ENCODE measurements at regions not wholly inside any gene's neighbourhood (a gene's known extent, or its start where the extent isn't known, plus 50 kb on each side); places are given as distances from the start of the nearest gene placed in this dataset.
A peak's percentile ranks its signal among the peaks of the same experiment; 100 is the strongest.

- Histone ChIP-seq H3K27me3 (ENCODE audit: control insufficient read depth, insufficient read depth, low read length) (no peaks in the 10 kb centered on the region), H3K36me3 (ENCODE audit: control insufficient read depth in 2 of 3, insufficient read depth in 3 of 3, low read length in 3 of 3) (no peaks in the 10 kb centered on the region), H3K4me1 (ENCODE audit: control insufficient read depth in 2 of 3, insufficient read depth in 2 of 3, low read depth in 1 of 3, low read length in 3 of 3) (no peaks in the 10 kb centered on the region), H3K4me3 (ENCODE audit: low read length in 3 of 3) (no peak overlapping the region), H3K27ac (ENCODE audit: low read depth in 2 of 2, low read length in 2 of 2) (no peak overlapping the region), H3K9ac (ENCODE audit: low read length in 3 of 3) (no peak overlapping the region), H3K9me3 (ENCODE audit: control insufficient read depth in 2 of 3, insufficient read depth in 1 of 3, low read length in 3 of 3) (peaks cover 0 to 3% (median 1%) of the 10 kb centered on the region in 3 donors)
- intact Hi-C loops (cut with DNase I) = no loop called here
- FAIRE-seq = no peak
- peak in 2 of 5 donors; percentile 29 to 31 for DNase-seq
- TF ChIP-seq CTCF (IDR thresholded peaks at IDR 0.05; ENCODE audit: borderline replicate concordance, extremely low read depth, insufficient read depth) = no peak
Observed at GRCh38 chr11:15911377-15912044, 444.8 kb downstream of the SOX6 start.

GRCh38 chr11:15912291-15912690, 444.1 kb downstream of the SOX6 start:
- Histone ChIP-seq H3K9me3 (ENCODE audit: control insufficient read depth in 2 of 3, insufficient read depth in 1 of 3, low read length in 3 of 3) (peaks cover 0 to 4% (median 2%) of the 10 kb centered on the region in 3 donors), H3K9ac (ENCODE audit: low read length in 3 of 3) (no peak overlapping the region), H3K4me3 (ENCODE audit: low read length in 3 of 3) (no peak overlapping the region), H3K36me3 (ENCODE audit: control insufficient read depth in 2 of 3, insufficient read depth in 3 of 3, low read length in 3 of 3) (no peaks in the 10 kb centered on the region), H3K27ac (ENCODE audit: low read depth in 2 of 2, low read length in 2 of 2) (no peak overlapping the region), H3K27me3 (ENCODE audit: control insufficient read depth, insufficient read depth, low read length) (no peaks in the 10 kb centered on the region), H3K4me1 (ENCODE audit: control insufficient read depth in 2 of 3, insufficient read depth in 2 of 3, low read depth in 1 of 3, low read length in 3 of 3) (no peaks in the 10 kb centered on the region)
- DNase-seq (peak in 1 of 5 donors; percentile 26), FAIRE-seq (no peak)
- TF ChIP-seq CTCF (IDR thresholded peaks at IDR 0.05; ENCODE audit: borderline replicate concordance, extremely low read depth, insufficient read depth) = no peak
- intact Hi-C loops (cut with DNase I) = no loop called here

DNA sequence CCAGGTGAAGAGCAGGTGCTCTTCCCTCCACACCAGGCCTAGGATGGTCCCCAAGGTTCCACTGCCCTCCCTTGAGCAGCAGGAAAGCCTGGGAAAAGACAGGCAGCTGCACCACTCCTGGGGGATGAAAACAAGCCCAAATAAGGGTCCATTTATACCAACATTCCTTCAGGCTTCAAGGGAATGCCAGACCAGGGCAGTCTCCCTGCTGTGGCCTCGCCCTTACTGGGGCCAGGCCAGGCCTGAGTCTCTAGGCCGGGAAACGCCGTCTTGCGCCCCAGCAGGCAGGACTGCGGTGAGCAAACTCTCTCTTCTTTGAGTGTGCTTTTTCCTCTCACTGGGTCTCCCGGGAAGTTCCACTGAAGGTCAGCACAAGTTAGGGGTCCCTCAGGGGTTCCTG, 443.5 kb downstream of the SOX6 start:
- peak in 1 of 5 donors; percentile 15 for DNase-seq
- no peaks in the 10 kb centered on the region for H3K4me1 ChIP-seq (ENCODE audit: control insufficient read depth in 2 of 3, insufficient read depth in 2 of 3, low read depth in 1 of 3, low read length in 3 of 3)
- H3K36me3 ChIP-seq (ENCODE audit: control insufficient read depth in 2 of 3, insufficient read depth in 3 of 3, low read length in 3 of 3) = no peaks in the 10 kb centered on the region
- H3K27ac ChIP-seq (ENCODE audit: low read depth in 2 of 2, low read length in 2 of 2) = no peak overlapping the region
- FAIRE-seq = no peak
- no peaks in the 10 kb centered on the region for H3K27me3 ChIP-seq (ENCODE audit: control insufficient read depth, insufficient read depth, low read length)
- H3K9ac ChIP-seq (ENCODE audit: low read length in 3 of 3) = no peak overlapping the region
- TF ChIP-seq CTCF (IDR thresholded peaks at IDR 0.05; ENCODE audit: borderline replicate concordance, extremely low read depth, insufficient read depth) = no peak
- H3K4me3 ChIP-seq (ENCODE audit: low read length in 3 of 3) = no peak overlapping the region
- intact Hi-C loops (cut with DNase I) = no loop called here
- peaks cover 0 to 4% (median 2%) of the 10 kb centered on the region in 3 donors for H3K9me3 ChIP-seq (ENCODE audit: control insufficient read depth in 2 of 3, insufficient read depth in 1 of 3, low read length in 3 of 3)

DNA sequence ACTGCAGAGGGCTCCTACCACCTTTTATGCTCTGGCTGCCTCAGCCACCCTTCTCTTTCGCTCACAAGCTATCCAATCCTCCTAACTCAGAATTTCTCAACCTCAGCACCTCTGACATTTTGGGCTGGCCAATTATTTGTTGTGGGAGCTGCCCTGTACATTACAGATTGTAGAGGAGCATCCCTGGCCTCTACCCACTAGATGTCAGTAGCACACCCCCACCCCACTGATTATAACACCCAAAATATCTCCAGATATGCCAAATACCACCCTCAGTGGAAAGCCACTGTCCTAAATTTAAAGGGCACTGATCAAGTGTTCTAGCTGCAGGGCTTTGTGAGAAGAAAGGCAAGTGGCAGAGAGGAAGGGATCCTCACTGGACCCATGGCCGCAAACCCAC, 443.1 kb downstream of the SOX6 start:
- H3K36me3 ChIP-seq (ENCODE audit: control insufficient read depth in 2 of 3, insufficient read depth in 3 of 3, low read length in 3 of 3) = no peaks in the 10 kb centered on the region
- DNase-seq (peak in 1 of 5 donors; percentile 17), FAIRE-seq (no peak)
- intact Hi-C loops (cut with DNase I) = no loop called here
- H3K4me3 ChIP-seq (ENCODE audit: low read length in 3 of 3) = no peak overlapping the region
- H3K9me3 ChIP-seq (ENCODE audit: control insufficient read depth in 2 of 3, insufficient read depth in 1 of 3, low read length in 3 of 3) = peaks cover 0 to 4% (median 2%) of the 10 kb centered on the region in 3 donors
- H3K27me3 ChIP-seq (ENCODE audit: control insufficient read depth, insufficient read depth, low read length) = no peaks in the 10 kb centered on the region
- no peaks in the 10 kb centered on the region for H3K4me1 ChIP-seq (ENCODE audit: control insufficient read depth in 2 of 3, insufficient read depth in 2 of 3, low read depth in 1 of 3, low read length in 3 of 3)
- H3K27ac ChIP-seq (ENCODE audit: low read depth in 2 of 2, low read length in 2 of 2) = no peak overlapping the region
- no peak overlapping the region for H3K9ac ChIP-seq (ENCODE audit: low read length in 3 of 3)
- no peak for TF ChIP-seq CTCF (IDR thresholded peaks at IDR 0.05; ENCODE audit: borderline replicate concordance, extremely low read depth, insufficient read depth)
